Brain microvascular endothelial cell (primary cell): ENCODE measurements at regions not wholly inside any gene's neighbourhood (a gene's known extent, or its start where the extent isn't known, plus 50 kb on each side); places are given as distances from the start of the nearest gene placed in this dataset.
A peak's percentile ranks its signal among the peaks of the same experiment; 100 is the strongest.
"Not testable (repeated sequence)": the region's sequence is repeated elsewhere in the genome, so short reads cannot be mapped to it uniquely, and the experiment has no call there.

Experiments
- DNase-seq: peaks from one replicate; pipeline ENCODE4 v3.0.0-alpha.2; 2020
- H3K27ac ChIP-seq: fragments of 250-450 bp; sonication (Bioruptor Pico); 2 replicates; pipeline ENCODE4 v1.5.1; 2020; ENCODE audit warnings: mild to moderate bottlenecking, moderate library complexity
- H3K27me3 ChIP-seq: fragments of 250-450 bp; sonication (Bioruptor Pico); replicated peaks from 2 replicates; pipeline ENCODE4 v1.5.1; 2020; ENCODE audit warnings: mild to moderate bottlenecking
- H3K36me3 ChIP-seq: fragments of 250-450 bp; sonication (Bioruptor Pico); replicated peaks from 2 replicates; pipeline ENCODE4 v1.5.1; 2020; ENCODE audit warnings: mild to moderate bottlenecking
- H3K4me3 ChIP-seq: 2 replicates; pipeline ENCODE4 v1.5.1; 2011; ENCODE audit warnings: low read depth, mild to moderate bottlenecking, control low read depth, low read length, moderate library complexity
- CTCF ChIP-seq: IDR thresholded peaks from 2 replicates; pipeline ENCODE4 v1.5.1; 2011; ENCODE audit warnings: low read depth, mild to moderate bottlenecking, moderate library complexity, low read length, control low read depth, inconsistent platforms; ENCODE audit errors: missing control alignments
- in situ Hi-C: cut with HindIII; loops from 2 replicates; pipeline ENCODE4 v1.10.0; 2017; ENCODE audit warnings: low sequenced_read_pairs, low pct_ligation_motif_present

- no peaks in the 10 kb centered on the region for H3K36me3 ChIP-seq
- DNase-seq: no peak
- no peak overlapping the region for H3K27ac ChIP-seq
- no peak overlapping the region for H3K4me3 ChIP-seq
- H3K27me3 ChIP-seq: no peaks in the 10 kb centered on the region
- no peak for TF ChIP-seq CTCF
- in situ Hi-C loops: no loop called here
These were observed 54.3 kb upstream of the CIT start for GRCh38 chr12:119931402-119931801.

GRCh38 chr12:119932921-119933320, 55.8 kb upstream of the CIT start:
- in situ Hi-C loops: no loop called here
- DNase-seq: no peak
- TF ChIP-seq CTCF: no peak
- Histone ChIP-seq H3K36me3 (no peaks in the 10 kb centered on the region), H3K27ac (no peak overlapping the region), H3K4me3 (no peak overlapping the region), H3K27me3 (no peaks in the 10 kb centered on the region)

GRCh38 chr12:119934780-119935179, 54.3 kb upstream of the BICDL1 start:
- in situ Hi-C loops, H3K36me3 ChIP-seq, H3K27ac ChIP-seq, DNase-seq, H3K27me3 ChIP-seq, H3K4me3 ChIP-seq: not testable (repeated sequence)

GRCh38 chr12:119936705-119937311, 52.2 kb upstream of the BICDL1 start:
- Histone ChIP-seq H3K27me3 (no peaks in the 10 kb centered on the region), H3K36me3 (no peaks in the 10 kb centered on the region), H3K4me3 (no peak overlapping the region), H3K27ac (no peak overlapping the region)
- no peak for TF ChIP-seq CTCF
- no peak for DNase-seq
- in situ Hi-C loops: no loop called here

GRCh38 chr12:119938049-119938667, 50.9 kb upstream of the BICDL1 start:
- no peaks in the 10 kb centered on the region for H3K36me3 ChIP-seq
- DNase-seq: peak; percentile 24
- no peak overlapping the region for H3K4me3 ChIP-seq
- no peak overlapping the region for H3K27ac ChIP-seq
- H3K27me3 ChIP-seq: no peaks in the 10 kb centered on the region
- peak; percentile 90 for TF ChIP-seq CTCF
- in situ Hi-C loops: no loop called here
